ENCODE measurements at regions not wholly inside any gene's neighbourhood (a gene's known extent, or its start where the extent isn't known, plus 50 kb on each side); places are given as distances from the start of the nearest gene placed in this dataset.

- TF ChIP-seq CTCF (IDR thresholded peaks at IDR 0.05; ENCODE audit: borderline replicate concordance, extremely low read depth, low read length, poor library complexity, severe bottlenecking) (no peak), EZH2 (IDR thresholded peaks at IDR 0.05; ENCODE audit: borderline replicate concordance, low read depth, low read length, severe bottlenecking) (no peak)
Measured at GRCh38 chr2:22697054-22697788, 687.8 kb upstream of the KLHL29 start.

All from DND-41 (cell line).